Liver (tissue), 2 donors: ENCODE measurements at regions not wholly inside any gene's neighbourhood (a gene's known extent, or its start where the extent isn't known, plus 50 kb on each side); places are given as distances from the start of the nearest gene placed in this dataset.

Source experiments
- GABPA ChIP-seq, 2 donors: IDR thresholded peaks in 1 of 2; conservative IDR thresholded peaks in 1 of 2; 2 replicates each; pipeline ENCODE4 v1.6.1; 2016; ENCODE audit warnings: antibody characterized with exemption in 2 of 2, mild to moderate bottlenecking in 1 of 2, moderate library complexity in 1 of 2
- JUND ChIP-seq, 2 donors: IDR thresholded peaks; 2 replicates each; pipeline ENCODE4 v1.6.1; 2016; ENCODE audit warnings: antibody characterized with exemption in 2 of 2
- RAD21 ChIP-seq, 2 donors: IDR thresholded peaks; 2 replicates each; pipeline ENCODE4 v1.6.1; 2016; ENCODE audit warnings: antibody characterized with exemption in 2 of 2, mild to moderate bottlenecking in 2 of 2
- donor health status: healthy.

- no peak for TF ChIP-seq JUND (IDR thresholded peaks at IDR 0.05)
- no peak for TF ChIP-seq GABPA (IDR thresholded peaks at IDR 0.05 in 1 of 2, conservative IDR thresholded peaks at IDR 0.05 in 1 of 2)
- TF ChIP-seq RAD21 (IDR thresholded peaks at IDR 0.05) = no peak
Observed at GRCh38 chr3:20724241-20724640, 538.2 kb upstream of the SGO1 start.
